LNCAP (cell line): ENCODE measurements at regions not wholly inside any gene's neighbourhood (a gene's known extent, or its start where the extent isn't known, plus 50 kb on each side); places are given as distances from the start of the nearest gene placed in this dataset.

ENCODE experiments used
- CTCF ChIP-seq: fragments of 450-650 bp; IDR thresholded peaks from 2 replicates; pipeline ENCODE4 v1.5.1; 2017; ENCODE audit warnings: mild to moderate bottlenecking

GRCh38 chr10:4373098-4373497 lies 452.9 kb upstream of the AKR1E2 start:
- TF ChIP-seq CTCF: no peak

- no peak for TF ChIP-seq CTCF
Observed at GRCh38 chr10:4372601-4373000, 453.4 kb upstream of the AKR1E2 start.

DNA sequence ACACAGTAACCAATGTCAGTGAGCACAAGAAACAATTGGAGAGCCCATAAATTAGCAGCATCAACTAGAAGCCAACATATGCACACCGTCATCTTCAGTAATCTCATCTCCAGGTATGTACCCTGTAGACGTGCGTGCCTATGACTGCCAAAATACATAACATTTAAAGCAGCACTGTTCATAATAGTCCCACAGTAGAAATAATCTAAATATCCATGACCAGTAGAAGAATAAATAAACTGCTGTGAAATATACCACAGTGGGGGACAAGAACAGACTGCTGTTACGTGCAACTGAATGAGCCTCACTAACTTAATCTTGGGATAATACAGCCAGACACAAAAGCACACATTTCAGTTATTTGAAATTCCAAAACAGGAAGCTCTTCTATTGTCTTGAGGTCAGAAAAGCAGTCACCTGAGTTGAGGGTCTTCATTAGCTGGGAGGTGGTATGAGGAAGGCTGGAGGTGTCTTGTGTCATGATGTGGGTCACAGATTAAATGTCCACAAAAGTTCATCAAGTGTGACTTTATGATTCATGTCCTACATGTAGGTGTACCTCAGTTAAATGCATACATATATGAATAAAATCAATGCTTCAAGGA lies 454.2 kb upstream of the AKR1E2 start:
- no peak for TF ChIP-seq CTCF

GRCh38 chr10:4370376-4370775 lies 455.6 kb upstream of the AKR1E2 start:
- no peak for TF ChIP-seq CTCF

- no peak for TF ChIP-seq CTCF
Observed at GRCh38 chr10:4361581-4361980, 464.4 kb upstream of the AKR1E2 start.

DNA sequence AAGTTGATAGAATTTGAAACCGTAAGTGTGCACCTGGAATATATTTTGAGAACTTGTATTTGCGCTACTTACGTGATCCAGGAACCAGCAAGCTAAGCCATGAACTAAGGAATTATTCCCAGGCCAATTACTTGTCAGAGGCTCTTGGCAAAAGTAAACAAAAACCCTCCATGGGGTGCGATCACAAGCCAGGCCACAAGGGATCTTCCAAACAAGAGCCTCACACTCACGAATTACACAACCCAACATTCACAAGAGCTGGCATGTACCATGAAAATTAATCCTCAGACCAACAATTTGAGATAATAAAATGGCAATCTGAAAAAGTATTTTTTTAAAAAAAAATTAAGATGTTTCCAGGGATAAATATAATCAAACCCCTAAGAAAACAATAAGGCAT lies 467.0 kb upstream of the AKR1E2 start:
- no peak for TF ChIP-seq CTCF

DNA sequence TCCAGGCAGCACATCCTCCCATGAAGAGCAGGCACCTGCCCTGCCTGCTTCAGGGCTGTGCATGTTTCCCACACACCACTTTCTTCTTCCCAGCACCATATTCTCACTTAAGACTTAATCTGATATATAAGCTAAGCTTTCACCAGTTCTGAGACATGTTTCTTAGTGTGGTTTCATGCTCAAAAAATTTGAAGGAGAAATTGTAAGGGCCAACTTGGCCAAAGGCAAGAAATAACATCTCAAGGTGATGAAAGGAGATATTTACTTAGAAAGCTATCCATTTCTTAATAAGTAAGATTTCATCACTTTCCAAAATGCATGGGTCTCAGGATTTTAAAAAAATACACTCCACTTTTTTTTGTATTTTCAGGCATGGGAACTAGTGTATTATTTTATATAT lies 468.1 kb upstream of the AKR1E2 start:
- no peak for TF ChIP-seq CTCF

DNA sequence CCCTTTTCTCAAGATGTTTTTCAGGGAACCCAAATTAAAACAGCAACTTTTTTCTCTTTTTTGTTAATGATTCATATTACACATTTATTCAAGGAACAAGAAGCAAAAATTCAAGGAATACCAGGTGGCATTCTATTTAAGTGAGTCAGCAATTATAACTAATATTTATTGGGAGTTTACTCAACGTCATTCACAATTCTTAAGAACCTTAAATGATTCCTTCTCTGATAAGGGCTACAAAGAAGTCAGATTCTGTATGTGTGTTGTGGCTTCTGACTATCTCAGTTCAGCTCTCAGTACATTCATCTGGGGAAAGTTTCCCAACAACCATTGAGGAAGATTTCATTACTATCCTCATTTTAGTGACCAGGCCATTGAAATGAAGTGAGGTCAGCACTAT lies 470.7 kb upstream of the AKR1E2 start:
- TF ChIP-seq CTCF: no peak
